ENCODE measurements at regions not wholly inside any gene's neighbourhood (a gene's known extent, or its start where the extent isn't known, plus 50 kb on each side); places are given as distances from the start of the nearest gene placed in this dataset.

DNA sequence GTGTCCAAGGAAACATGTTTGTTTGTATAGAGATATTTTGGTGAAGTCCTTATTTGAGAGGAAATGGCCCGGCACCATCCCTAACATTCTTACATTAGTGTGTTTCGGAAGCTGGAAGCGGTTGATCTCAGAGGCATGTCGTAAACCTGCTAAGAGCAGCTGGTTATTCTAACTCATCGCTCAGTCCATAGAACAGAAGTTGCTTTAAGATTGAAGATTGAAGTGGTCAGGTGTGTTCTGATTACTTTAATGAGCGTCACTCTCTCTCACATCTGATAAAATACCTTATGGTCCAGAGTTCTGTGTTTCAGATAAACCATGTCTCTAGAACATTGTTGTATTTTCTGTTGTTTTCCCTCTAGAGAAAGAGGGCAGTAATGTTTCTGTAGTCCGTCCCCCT lies 60.2 kb upstream of the FLT1 start:
- TF ChIP-seq, protein P1, sequence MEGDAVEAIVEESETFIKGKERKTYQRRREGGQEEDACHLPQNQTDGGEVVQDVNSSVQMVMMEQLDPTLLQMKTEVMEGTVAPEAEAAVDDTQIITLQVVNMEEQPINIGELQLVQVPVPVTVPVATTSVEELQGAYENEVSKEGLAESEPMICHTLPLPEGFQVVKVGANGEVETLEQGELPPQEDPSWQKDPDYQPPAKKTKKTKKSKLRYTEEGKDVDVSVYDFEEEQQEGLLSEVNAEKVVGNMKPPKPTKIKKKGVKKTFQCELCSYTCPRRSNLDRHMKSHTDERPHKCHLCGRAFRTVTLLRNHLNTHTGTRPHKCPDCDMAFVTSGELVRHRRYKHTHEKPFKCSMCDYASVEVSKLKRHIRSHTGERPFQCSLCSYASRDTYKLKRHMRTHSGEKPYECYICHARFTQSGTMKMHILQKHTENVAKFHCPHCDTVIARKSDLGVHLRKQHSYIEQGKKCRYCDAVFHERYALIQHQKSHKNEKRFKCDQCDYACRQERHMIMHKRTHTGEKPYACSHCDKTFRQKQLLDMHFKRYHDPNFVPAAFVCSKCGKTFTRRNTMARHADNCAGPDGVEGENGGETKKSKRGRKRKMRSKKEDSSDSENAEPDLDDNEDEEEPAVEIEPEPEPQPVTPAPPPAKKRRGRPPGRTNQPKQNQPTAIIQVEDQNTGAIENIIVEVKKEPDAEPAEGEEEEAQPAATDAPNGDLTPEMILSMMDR (IDR thresholded peaks at IDR 0.05; ENCODE audit: low read depth, low read length): no peak
- no peak overlapping the region for H3K4me3 ChIP-seq (ENCODE audit: low read depth, low read length)

DNA sequence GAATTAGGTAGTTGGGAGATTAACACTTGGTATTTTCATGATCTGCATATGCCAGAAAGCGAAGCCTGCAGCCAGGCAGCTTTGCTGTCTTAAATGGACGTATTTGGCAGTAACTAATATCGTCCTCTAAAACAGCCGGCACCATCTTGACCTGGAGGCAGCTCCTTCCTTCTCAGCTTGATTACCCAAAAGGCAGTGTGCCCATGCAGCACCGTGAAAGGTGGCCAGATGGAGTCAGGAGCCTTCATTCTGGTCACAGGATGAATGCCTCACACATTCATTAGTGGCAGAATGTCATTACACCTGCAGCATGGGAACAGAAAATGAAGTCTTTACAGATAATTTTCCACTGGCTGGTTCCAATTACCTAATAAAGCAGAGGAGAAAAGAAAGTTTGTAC lies 59.0 kb upstream of the FLT1 start:
- H3K4me3 ChIP-seq (ENCODE audit: low read depth, low read length): no peak overlapping the region
- TF ChIP-seq, protein P1 (IDR thresholded peaks at IDR 0.05; ENCODE audit: low read depth, low read length): no peak

DNA sequence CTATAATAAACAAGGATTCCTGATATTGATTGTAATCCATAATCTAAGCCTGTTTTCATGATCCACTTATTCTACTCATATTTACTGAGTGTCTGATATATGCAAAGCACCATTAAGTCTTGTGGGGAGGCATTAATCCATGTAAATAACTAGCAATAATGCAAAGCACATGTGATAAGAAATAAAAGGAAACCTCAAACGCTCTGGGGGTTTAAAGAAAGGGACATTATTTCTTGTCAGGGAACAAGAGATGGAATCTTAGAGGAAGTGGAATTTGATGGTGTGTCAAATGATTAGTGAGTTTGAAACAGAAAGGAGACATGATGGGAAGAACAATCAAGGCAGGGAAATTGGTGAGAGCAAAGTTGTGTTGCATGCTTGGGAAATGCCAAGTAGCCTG lies 57.4 kb upstream of the FLT1 start:
- TF ChIP-seq, protein P1 (IDR thresholded peaks at IDR 0.05; ENCODE audit: low read depth, low read length): no peak

DNA sequence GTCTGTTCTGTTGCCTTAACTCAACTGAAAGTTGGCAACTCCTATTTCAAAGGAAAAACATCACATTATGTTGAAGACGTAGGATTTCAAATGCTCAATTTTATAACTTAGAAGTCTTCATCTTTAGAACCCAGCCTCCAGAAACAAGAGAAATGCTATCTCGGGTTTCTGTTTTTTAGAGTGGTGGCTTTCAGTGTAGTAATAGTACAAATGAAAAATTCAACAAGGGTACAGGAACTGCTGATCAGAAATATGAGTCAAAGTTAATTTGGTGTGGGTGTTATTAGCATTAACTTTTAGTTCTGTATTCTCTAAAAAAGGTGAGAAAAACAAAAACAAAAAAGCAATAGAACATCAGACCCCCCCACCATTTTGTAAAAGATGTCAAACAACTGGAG lies 56.6 kb upstream of the FLT1 start:
- no peak overlapping the region for H3K4me3 ChIP-seq (ENCODE audit: low read depth, low read length)
- TF ChIP-seq, protein P1 (IDR thresholded peaks at IDR 0.05; ENCODE audit: low read depth, low read length): no peak

More for the DNA sequence above, 57.4 kb upstream of the FLT1 start:
- no peak overlapping the region for H3K4me3 ChIP-seq (ENCODE audit: low read depth, low read length)

DNA sequence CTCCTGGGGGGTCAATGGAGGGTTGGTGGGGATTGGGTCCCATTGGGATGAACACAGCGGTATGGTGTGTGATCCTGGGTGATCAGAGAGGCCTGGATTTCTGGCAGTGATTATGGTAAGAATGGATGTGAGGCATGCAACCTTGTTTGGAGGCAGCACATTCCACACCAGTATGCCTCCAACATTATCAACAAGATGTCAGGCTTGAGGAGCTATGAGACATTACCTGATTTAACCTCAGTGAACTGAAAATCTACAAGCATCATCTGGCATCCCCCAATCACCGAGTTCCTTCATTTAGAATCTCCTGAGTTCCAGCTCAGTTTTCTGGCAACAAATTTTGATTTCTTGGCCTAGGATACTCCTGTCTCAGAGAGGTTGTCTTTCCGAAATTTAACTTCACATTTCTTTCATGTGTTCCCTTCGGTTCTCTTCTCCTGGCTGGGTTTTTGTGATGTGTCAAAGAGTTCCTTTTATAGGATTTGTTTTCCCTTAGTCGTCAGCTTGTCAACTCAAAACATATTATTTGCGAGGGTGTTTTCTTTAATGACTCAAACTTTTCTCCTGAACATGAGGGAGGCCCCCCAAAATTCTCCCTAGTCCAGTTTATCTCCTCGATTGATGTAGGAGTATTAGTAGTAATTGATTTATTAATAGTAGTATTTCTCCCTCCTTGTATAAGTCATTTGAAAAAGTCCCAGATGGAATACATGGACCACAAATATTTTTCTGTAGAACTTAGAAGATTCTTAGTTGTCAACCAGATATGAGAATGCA lies 56.0 kb upstream of the FLT1 start:
- TF ChIP-seq, protein P1 (IDR thresholded peaks at IDR 0.05; ENCODE audit: low read depth, low read length): no peak
- H3K4me3 ChIP-seq (ENCODE audit: low read depth, low read length): no peak overlapping the region

DNA sequence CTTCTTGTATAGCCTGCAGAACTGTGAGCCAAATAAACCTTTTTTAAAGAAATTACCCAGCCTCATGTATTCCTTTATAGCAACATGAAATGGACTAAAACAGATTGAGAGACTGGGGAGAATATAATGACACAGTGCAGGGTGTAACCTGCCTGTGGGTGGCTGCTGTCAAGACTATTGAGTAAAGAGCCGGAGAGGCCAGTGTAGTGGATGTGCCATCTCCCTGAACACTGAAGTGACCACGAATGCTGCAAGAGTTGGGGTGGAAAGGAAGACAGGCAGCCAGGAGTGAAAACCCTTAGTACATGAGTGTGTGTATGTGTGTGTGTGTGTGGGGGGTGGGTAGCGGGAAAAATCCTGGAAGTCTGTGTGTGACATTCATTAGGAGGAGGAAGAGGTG lies 55.2 kb upstream of the FLT1 start:
- TF ChIP-seq, protein P1 (IDR thresholded peaks at IDR 0.05; ENCODE audit: low read depth, low read length): no peak
- H3K4me3 ChIP-seq (ENCODE audit: low read depth, low read length): no peak overlapping the region

DNA sequence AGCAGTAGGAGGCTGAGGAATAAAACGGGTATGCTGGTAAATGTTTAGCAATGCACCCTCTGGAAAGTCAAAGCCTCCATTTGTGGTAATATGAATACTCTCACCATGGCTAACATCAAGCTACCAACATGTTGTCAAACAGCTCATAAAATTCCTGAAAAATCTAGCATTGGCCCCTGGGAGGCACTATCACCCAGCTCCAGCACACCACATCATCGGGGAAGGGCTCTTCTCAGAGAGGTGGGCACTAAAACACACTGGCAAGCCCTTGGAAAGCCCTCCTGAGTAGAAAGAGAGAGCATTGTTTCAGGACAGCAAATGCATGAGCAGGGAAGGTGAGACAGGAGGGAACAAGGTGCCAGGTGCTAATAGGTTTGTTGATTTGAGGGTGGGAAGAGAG lies 53.9 kb upstream of the FLT1 start:
- TF ChIP-seq, protein P1 (IDR thresholded peaks at IDR 0.05; ENCODE audit: low read depth, low read length): no peak
- H3K4me3 ChIP-seq (ENCODE audit: low read depth, low read length): no peak overlapping the region

All from WI38 (cell line).